ENCODE measurements at regions not wholly inside any gene's neighbourhood (a gene's known extent, or its start where the extent isn't known, plus 50 kb on each side); places are given as distances from the start of the nearest gene placed in this dataset.

- no peak for DNase-seq
Measured at GRCh38 chrX:113726009-113726408, 857.9 kb upstream of the HTR2C start.

- DNase-seq = no peak
Measured at GRCh38 chrX:113699939-113700338, 859.3 kb upstream of the AMOT start.

- DNase-seq = peak; percentile 19
Measured at GRCh38 chrX:113675278-113675677, 834.6 kb upstream of the AMOT start.

- no peak for DNase-seq
Measured at GRCh38 chrX:113651306-113651705, 810.7 kb upstream of the AMOT start.

GRCh38 chrX:113644426-113644825 is 803.8 kb upstream of the AMOT start:
- DNase-seq = peak; percentile 56

GRCh38 chrX:113634565-113634964 is 793.9 kb upstream of the AMOT start:
- DNase-seq = no peak

- no peak for DNase-seq
Measured at GRCh38 chrX:113629326-113629725, 788.7 kb upstream of the AMOT start.

GRCh38 chrX:113594123-113594841 is 753.7 kb upstream of the AMOT start:
- no peak for DNase-seq

GRCh38 chrX:113586281-113586898 is 745.8 kb upstream of the AMOT start:
- DNase-seq = no peak

GRCh38 chrX:113580486-113580885 is 739.9 kb upstream of the AMOT start:
- DNase-seq = no peak

- DNase-seq = no peak
Measured at GRCh38 chrX:113558576-113558975, 717.9 kb upstream of the AMOT start.

- DNase-seq = no peak
Measured at GRCh38 chrX:113551919-113552318, 711.3 kb upstream of the AMOT start.

- DNase-seq = no peak
Measured at GRCh38 chrX:113548308-113549015, 707.8 kb upstream of the AMOT start.

GRCh38 chrX:113545040-113545439 is 704.4 kb upstream of the AMOT start:
- DNase-seq = no peak

GRCh38 chrX:113539599-113540356 is 699.1 kb upstream of the AMOT start:
- DNase-seq = no peak

GRCh38 chrX:113529426-113530013 is 688.9 kb upstream of the AMOT start:
- DNase-seq = no peak

GRCh38 chrX:113522814-113523213 is 682.2 kb upstream of the AMOT start:
- no peak for DNase-seq

GRCh38 chrX:113514906-113515305 is 674.3 kb upstream of the AMOT start:
- no peak for DNase-seq

- peak; percentile 78 for DNase-seq
Measured at GRCh38 chrX:113512700-113513395, 672.2 kb upstream of the AMOT start.

- DNase-seq = no peak
Measured at GRCh38 chrX:113510586-113510985, 670.0 kb upstream of the AMOT start.

- no peak for DNase-seq
Measured at GRCh38 chrX:113492895-113493294, 652.3 kb upstream of the AMOT start.

- no peak for DNase-seq
Measured at GRCh38 chrX:113473418-113473817, 632.8 kb upstream of the AMOT start.

All from NCI-H226 (cell line).